ENCODE measurements at regions not wholly inside any gene's neighbourhood (a gene's known extent, or its start where the extent isn't known, plus 50 kb on each side); places are given as distances from the start of the nearest gene placed in this dataset.

- H3K4me3 ChIP-seq: peak overlapping the region in 1 of 4 donors; percentile 46
- no peaks in the 10 kb centered on the region for H3K27me3 ChIP-seq
- peaks cover 0 to 5% (median 3%) of the 10 kb centered on the region in 3 donors for H3K4me1 ChIP-seq
- H3K27ac ChIP-seq: peak overlapping the region in 2 of 4 donors; percentile 6 to 52
- WGBS, 2 donors: 45 to 57% methylated on average over 9 of the region's 9 CpGs
- H3K9me3 ChIP-seq: no peaks in the 10 kb centered on the region
- no peak for DNase-seq
- TF ChIP-seq POLR2A (IDR thresholded peaks at IDR 0.05) (no peak), CTCF (IDR thresholded peaks at IDR 0.05) (no peak)
- no peaks in the 10 kb centered on the region for H3K36me3 ChIP-seq
- intact Hi-C loops (cut with DNase I): no loop called here
Measured at GRCh38 chr14:49982501-49982951, 89.6 kb downstream of the ARF6 start.

- Histone ChIP-seq H3K36me3 (no peaks in the 10 kb centered on the region), H3K27ac (no peak overlapping the region), H3K4me3 (no peak overlapping the region), H3K27me3 (no peaks in the 10 kb centered on the region), H3K9me3 (no peaks in the 10 kb centered on the region), H3K4me1 (peaks cover 0 to 3% (median 0%) of the 10 kb centered on the region in 3 donors)
- DNase-seq: no peak
- no peak for TF ChIP-seq CTCF (IDR thresholded peaks at IDR 0.05)
- TF ChIP-seq POLR2A (IDR thresholded peaks at IDR 0.05): no peak
- WGBS, 2 donors: 79 to 89% methylated on average over 2 of the region's 2 CpGs
- intact Hi-C loops (cut with DNase I): no loop called here
Measured at GRCh38 chr14:49984424-49984823, 91.5 kb downstream of the ARF6 start.

- H3K27me3 ChIP-seq: no peaks in the 10 kb centered on the region
- H3K36me3 ChIP-seq: no peaks in the 10 kb centered on the region
- DNase-seq: no peak
- no peak overlapping the region for H3K4me3 ChIP-seq
- peak overlapping the region in 1 of 4 donors; percentile 34 for H3K27ac ChIP-seq
- H3K4me1 ChIP-seq: peaks cover 0 to 3% (median 0%) of the 10 kb centered on the region in 3 donors
- TF ChIP-seq CTCF (IDR thresholded peaks at IDR 0.05) (no peak), POLR2A (IDR thresholded peaks at IDR 0.05) (no peak)
- WGBS, 2 donors: 67 to 81% methylated on average over 6 of the region's 6 CpGs
- H3K9me3 ChIP-seq: no peaks in the 10 kb centered on the region
- intact Hi-C loops (cut with DNase I): no loop called here
Measured at GRCh38 chr14:49986343-49987014, 93.6 kb downstream of the ARF6 start.

- Histone ChIP-seq H3K36me3 (no peaks in the 10 kb centered on the region), H3K27me3 (no peaks in the 10 kb centered on the region), H3K4me1 (peaks cover 0 to 3% (median 0%) of the 10 kb centered on the region in 3 donors), H3K9me3 (no peaks in the 10 kb centered on the region), H3K27ac (no peak overlapping the region), H3K4me3 (no peak overlapping the region)
- intact Hi-C loops (cut with DNase I): no loop called here
- WGBS, 2 donors: 93 to 95% methylated on average over 9 of the region's 9 CpGs
- TF ChIP-seq CTCF (IDR thresholded peaks at IDR 0.05) (no peak), POLR2A (IDR thresholded peaks at IDR 0.05) (no peak)
- no peak for DNase-seq
Measured at GRCh38 chr14:49988080-49988990, 95.5 kb downstream of the ARF6 start.

GRCh38 chr14:49989966-49990365, 97.1 kb downstream of the ARF6 start:
- intact Hi-C loops (cut with DNase I): loop anchor here (10.0 kb wide), 1 partner anchor 115 kb away; no protein-coding TSS in a partner anchor

More at GRCh38 chr14:49989966-49990365, 97.1 kb downstream of the ARF6 start:
- H3K27me3 ChIP-seq: no peaks in the 10 kb centered on the region
- no peak overlapping the region for H3K4me3 ChIP-seq
- 83 to 94% methylated on average over 1 of the region's 2 CpGs for WGBS, 2 donors
- no peaks in the 10 kb centered on the region for H3K36me3 ChIP-seq
- no peak for TF ChIP-seq CTCF (IDR thresholded peaks at IDR 0.05)
- TF ChIP-seq POLR2A (IDR thresholded peaks at IDR 0.05): no peak
- DNase-seq: no peak
- H3K9me3 ChIP-seq: no peaks in the 10 kb centered on the region
- no peak overlapping the region for H3K27ac ChIP-seq
- H3K4me1 ChIP-seq: peaks cover 0 to 3% (median 0%) of the 10 kb centered on the region in 3 donors

Data from esophagus squamous epithelium (tissue), 5 donors.